GM12872 (cell line): ENCODE measurements at regions not wholly inside any gene's neighbourhood (a gene's known extent, or its start where the extent isn't known, plus 50 kb on each side); places are given as distances from the start of the nearest gene placed in this dataset.

ENCODE experiments used
- CTCF ChIP-seq: IDR thresholded peaks from 3 replicates; pipeline ENCODE4 v1.5.1; 2011; ENCODE audit warnings: low read depth, mild to moderate bottlenecking, low read length, moderate library complexity; ENCODE audit not compliant: insufficient read depth

DNA sequence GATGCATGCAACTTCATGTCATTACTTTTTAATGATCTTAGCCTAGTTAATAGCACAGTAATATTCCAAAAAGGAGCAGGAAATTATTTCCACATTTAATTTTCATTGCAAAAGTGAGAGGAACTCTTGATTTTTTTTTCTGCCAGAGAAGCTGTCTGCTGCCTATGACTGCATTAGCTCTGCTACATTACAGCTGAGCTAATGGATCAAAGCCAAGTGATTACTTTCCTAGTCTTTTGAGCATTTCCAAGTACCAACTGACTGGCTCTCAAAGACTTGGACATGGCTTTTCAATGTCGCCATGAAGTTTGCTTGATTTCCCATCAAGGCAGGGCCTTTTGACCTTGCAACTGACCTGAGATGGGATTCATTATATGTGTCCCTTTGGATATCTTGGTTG, 356.6 kb upstream of the XYLT1 start:
- no peak for TF ChIP-seq CTCF

GRCh38 chr16:17817943-17818342, 347.2 kb upstream of the XYLT1 start:
- TF ChIP-seq CTCF = no peak

- TF ChIP-seq CTCF = no peak
Measured at GRCh38 chr16:17817260-17817659, 346.5 kb upstream of the XYLT1 start.

GRCh38 chr16:17812771-17813170, 342.0 kb upstream of the XYLT1 start:
- TF ChIP-seq CTCF = no peak

DNA sequence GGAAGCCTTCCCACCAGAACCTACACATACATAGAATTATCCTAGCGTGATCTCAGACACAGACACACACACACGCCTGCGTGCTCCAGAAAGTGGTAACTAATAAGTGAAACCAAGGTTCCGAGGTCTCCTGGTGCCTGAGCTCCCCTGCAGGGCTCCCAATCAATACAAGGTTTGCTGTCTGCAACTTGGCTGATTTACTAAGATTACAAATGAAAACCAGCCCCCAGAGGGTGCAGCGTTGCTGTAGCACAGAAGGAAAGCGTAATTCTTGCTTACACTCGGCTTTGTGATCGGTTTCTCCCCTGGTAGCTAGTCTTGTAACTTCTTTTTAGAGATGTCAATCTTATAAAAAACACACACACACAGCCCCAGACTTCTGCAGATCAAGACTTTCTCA, 334.1 kb upstream of the XYLT1 start:
- TF ChIP-seq CTCF = no peak

GRCh38 chr16:17803625-17804410, 333.1 kb upstream of the XYLT1 start:
- TF ChIP-seq CTCF = no peak

DNA sequence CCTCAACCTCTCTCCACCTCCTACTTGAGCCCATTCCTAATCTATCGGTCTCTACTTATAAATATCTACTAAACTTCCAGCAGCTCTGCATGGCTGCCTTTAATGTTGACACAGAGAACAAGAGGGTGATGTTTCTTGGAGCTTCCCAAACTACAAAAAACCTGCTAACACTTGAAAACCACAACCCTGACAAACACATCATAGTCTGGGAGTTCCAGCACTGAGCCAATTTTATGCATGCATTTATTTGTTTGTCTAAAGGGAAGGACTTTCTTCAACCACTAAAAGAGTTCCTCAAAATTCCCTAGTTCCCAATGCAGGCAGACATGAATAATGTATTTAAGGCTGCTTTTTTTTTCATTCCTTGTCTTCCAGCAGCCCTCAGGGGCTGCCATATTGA, 331.8 kb upstream of the XYLT1 start:
- no peak for TF ChIP-seq CTCF
